Small intestine (tissue), 7 donors: ENCODE measurements at regions not wholly inside any gene's neighbourhood (a gene's known extent, or its start where the extent isn't known, plus 50 kb on each side); places are given as distances from the start of the nearest gene placed in this dataset.

Experiments used
- DNase-seq, 2 donors: peaks; one replicate each; pipeline versions ENCODE4 v3.0.0 to v3.0.0-alpha.2; 2013
- FAIRE-seq: peaks from 2 replicates; lab custom pipeline; 2012; peaks lifted over from hg19 to GRCh38; lab: Jason Lieb, UNC
- H3K27ac ChIP-seq, 3 donors: one replicate each; pipeline ENCODE4 v1.5.1; 2013; ENCODE audit warnings: low read length in 2 of 3, mild to moderate bottlenecking in 2 of 3, control low read depth in 1 of 3, inconsistent platforms in 1 of 3, low read depth in 1 of 3, moderate library complexity in 1 of 3
- H3K27me3 ChIP-seq, 3 donors: one replicate each; pipeline ENCODE4 v1.6.1; 2013; ENCODE audit warnings: low read length in 3 of 3, inconsistent platforms in 1 of 3; ENCODE audit not compliant: control insufficient read depth in 3 of 3, insufficient read depth in 3 of 3
- H3K36me3 ChIP-seq, 3 donors: one replicate each; pipeline ENCODE4 v1.6.1; 2013; ENCODE audit warnings: low read length in 3 of 3, inconsistent platforms in 1 of 3, low read depth in 1 of 3, mild to moderate bottlenecking in 1 of 3, moderate library complexity in 1 of 3; ENCODE audit not compliant: control insufficient read depth in 3 of 3, insufficient read depth in 2 of 3
- H3K4me1 ChIP-seq, 3 donors: one replicate each; pipeline ENCODE4 v1.6.1; 2013; ENCODE audit warnings: low read length in 2 of 3, inconsistent platforms in 1 of 3, low read depth in 1 of 3, mild to moderate bottlenecking in 1 of 3, moderate library complexity in 1 of 3; ENCODE audit not compliant: control insufficient read depth in 3 of 3, insufficient read depth in 2 of 3
- H3K4me3 ChIP-seq, 3 donors: one replicate each; pipeline ENCODE4 v1.5.1; 2013; ENCODE audit warnings: low read length in 3 of 3, control low read depth in 1 of 3, inconsistent platforms in 1 of 3, low read depth in 1 of 3, mild to moderate bottlenecking in 1 of 3, moderate library complexity in 1 of 3
- H3K9me3 ChIP-seq, 2 donors: one replicate each; pipeline ENCODE4 v1.6.1; 2013; ENCODE audit warnings: low read depth in 1 of 2, low read length in 1 of 2; ENCODE audit not compliant: control insufficient read depth in 2 of 2, insufficient read depth in 1 of 2
- WGBS, 3 donors: extraction: QIAGEN DNeasy Blood & Tissue Kit; methylation state at CpG; one replicate each; pipeline ENCODE4 v1.1.7; 2013; 5-methylcytosine and 5-hydroxymethylcytosine counted together
- donor health status: healthy with polysubstance abuse.
- donor health status: control.
- donor health status: control.
- donor health status: Bipolar disorder and iron deficiency.
- donor health status: healthy.

GRCh38 chr5:175811589-175811988, 59.8 kb upstream of the CPLX2 start:
- H3K9me3 ChIP-seq = no peaks in the 10 kb centered on the region
- H3K4me1 ChIP-seq = no peaks in the 10 kb centered on the region
- WGBS, 3 donors = 81 to 89% (median 83%) methylated on average over 2 of the region's 2 CpGs
- H3K4me3 ChIP-seq = no peak overlapping the region
- H3K36me3 ChIP-seq = no peaks in the 10 kb centered on the region
- FAIRE-seq = no peak
- DNase-seq = no peak
- H3K27ac ChIP-seq = no peak overlapping the region
- peaks cover 0 to 5% (median 0%) of the 10 kb centered on the region in 3 donors for H3K27me3 ChIP-seq

- Histone ChIP-seq H3K36me3 (no peaks in the 10 kb centered on the region), H3K27ac (no peak overlapping the region), H3K27me3 (peaks cover 0 to 3% (median 2%) of the 10 kb centered on the region in 3 donors), H3K4me3 (no peak overlapping the region), H3K4me1 (no peaks in the 10 kb centered on the region), H3K9me3 (no peaks in the 10 kb centered on the region)
- DNase-seq = no peak
- no peak for FAIRE-seq
- 67 to 68% (median 67%) methylated on average over 4 of the region's 4 CpGs for WGBS, 3 donors
Observed at GRCh38 chr5:175813943-175814630, 57.3 kb upstream of the CPLX2 start.

DNA sequence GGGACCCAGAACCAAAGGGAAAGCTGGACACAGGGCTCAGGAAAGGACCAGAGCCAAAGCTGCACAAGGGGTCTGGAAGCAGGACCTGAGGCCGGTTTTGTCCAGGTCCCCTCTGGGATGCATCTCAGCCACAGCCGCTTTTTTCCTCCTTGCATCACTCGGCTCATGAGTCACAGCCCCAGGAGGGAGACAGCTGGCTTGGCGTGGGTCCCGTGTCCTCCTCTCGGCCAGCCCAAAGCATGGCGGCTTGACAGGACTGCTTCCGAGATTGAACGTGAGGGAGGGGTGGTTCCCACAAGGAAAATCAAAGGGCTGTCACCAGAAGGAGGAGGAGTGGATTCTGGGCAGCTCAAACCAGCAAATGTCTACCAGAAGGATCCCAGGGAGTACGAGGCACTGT, 56.7 kb upstream of the CPLX2 start:
- Histone ChIP-seq H3K4me3 (no peak overlapping the region), H3K27ac (no peak overlapping the region), H3K36me3 (no peaks in the 10 kb centered on the region), H3K9me3 (no peaks in the 10 kb centered on the region), H3K4me1 (no peaks in the 10 kb centered on the region), H3K27me3 (peaks cover 0 to 2% (median 0%) of the 10 kb centered on the region in 3 donors)
- 62 to 69% (median 65%) methylated on average over 10 of the region's 10 CpGs for WGBS, 3 donors
- FAIRE-seq (no peak), DNase-seq (no peak)

- 76 to 82% (median 81%) methylated on average over 9 of the region's 9 CpGs for WGBS, 3 donors
- H3K4me1 ChIP-seq = no peaks in the 10 kb centered on the region
- DNase-seq (no peak), FAIRE-seq (no peak)
- no peaks in the 10 kb centered on the region for H3K9me3 ChIP-seq
- H3K4me3 ChIP-seq = no peak overlapping the region
- H3K27me3 ChIP-seq = peaks cover 0 to 4% (median 0%) of the 10 kb centered on the region in 3 donors
- no peaks in the 10 kb centered on the region for H3K36me3 ChIP-seq
- H3K27ac ChIP-seq = no peak overlapping the region
Observed at GRCh38 chr5:175815126-175815913, 56.1 kb upstream of the CPLX2 start.

DNA sequence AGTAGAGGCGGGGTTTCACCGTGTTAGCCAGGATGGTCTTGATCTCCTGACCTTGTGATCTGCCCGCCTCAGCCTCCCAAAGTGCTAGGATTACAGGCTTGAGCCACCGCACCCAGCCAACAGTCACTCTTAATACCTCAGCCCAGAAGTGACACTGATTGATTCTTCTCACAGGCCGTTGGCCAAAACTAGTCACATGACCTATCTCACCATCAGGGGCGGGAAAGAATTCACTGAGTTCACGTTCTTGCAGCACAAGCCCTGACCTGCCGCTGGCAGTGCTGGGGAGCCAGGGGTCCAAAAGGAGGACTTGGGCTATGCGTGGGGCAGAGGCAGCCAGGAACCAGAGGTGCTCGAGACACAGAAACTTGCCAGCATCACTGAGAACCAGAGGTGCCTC, 55.0 kb upstream of the CPLX2 start:
- no peaks in the 10 kb centered on the region for H3K9me3 ChIP-seq
- peaks cover 0 to 4% (median 0%) of the 10 kb centered on the region in 3 donors for H3K27me3 ChIP-seq
- no peak for DNase-seq
- H3K4me1 ChIP-seq = no peaks in the 10 kb centered on the region
- no peak overlapping the region for H3K4me3 ChIP-seq
- no peak overlapping the region for H3K27ac ChIP-seq
- WGBS, 3 donors = 49 to 57% (median 52%) methylated on average over 9 to 10 of the region's 10 CpGs
- no peak for FAIRE-seq
- no peaks in the 10 kb centered on the region for H3K36me3 ChIP-seq

DNA sequence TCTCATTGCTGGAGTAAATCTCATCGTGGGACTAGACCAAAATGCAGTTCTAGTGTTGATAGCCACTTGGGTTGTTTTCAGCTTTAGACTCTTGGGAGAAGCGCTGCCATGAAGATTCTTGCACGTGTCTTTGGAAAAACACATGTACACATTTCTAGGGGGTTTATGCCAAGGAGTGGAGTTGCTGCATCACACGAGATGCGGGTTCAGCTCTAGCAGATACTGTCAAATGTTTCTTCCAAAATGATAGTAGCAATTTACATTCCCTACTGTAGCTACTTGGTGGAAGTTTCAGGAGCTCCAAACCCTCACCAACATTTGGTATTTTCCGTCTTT, 52.3 kb upstream of the CPLX2 start:
- Histone ChIP-seq H3K27ac (no peak overlapping the region), H3K4me1 (no peaks in the 10 kb centered on the region), H3K27me3 (peaks cover 0 to 4% (median 3%) of the 10 kb centered on the region in 3 donors), H3K36me3 (no peaks in the 10 kb centered on the region), H3K9me3 (no peaks in the 10 kb centered on the region), H3K4me3 (no peak overlapping the region)
- DNase-seq (no peak), FAIRE-seq (no peak)
- 85 to 91% (median 87%) methylated on average over 6 of the region's 6 CpGs for WGBS, 3 donors

GRCh38 chr5:175820230-175820629, 51.1 kb upstream of the CPLX2 start:
- WGBS, 3 donors = 61 to 74% (median 64%) methylated on average over 9 of the region's 9 CpGs
- H3K9me3 ChIP-seq = no peaks in the 10 kb centered on the region
- H3K4me1 ChIP-seq = no peaks in the 10 kb centered on the region
- H3K4me3 ChIP-seq = no peak overlapping the region
- no peak for FAIRE-seq
- H3K27ac ChIP-seq = no peak overlapping the region
- no peaks in the 10 kb centered on the region for H3K36me3 ChIP-seq
- DNase-seq = no peak
- peaks cover 0 to 4% (median 3%) of the 10 kb centered on the region in 3 donors for H3K27me3 ChIP-seq
